HG02852 (cell line): ENCODE measurements at regions not wholly inside any gene's neighbourhood (a gene's known extent, or its start where the extent isn't known, plus 50 kb on each side); places are given as distances from the start of the nearest gene placed in this dataset.

Experiments
- ATAC-seq: cut with Tn5 transposase; IDR thresholded peaks from one replicate; pipeline ENCODE4 v1.9.1; 2021; ENCODE audit warnings: mild to moderate bottlenecking, moderate library complexity; ENCODE audit not compliant: unreplicated experiment

DNA sequence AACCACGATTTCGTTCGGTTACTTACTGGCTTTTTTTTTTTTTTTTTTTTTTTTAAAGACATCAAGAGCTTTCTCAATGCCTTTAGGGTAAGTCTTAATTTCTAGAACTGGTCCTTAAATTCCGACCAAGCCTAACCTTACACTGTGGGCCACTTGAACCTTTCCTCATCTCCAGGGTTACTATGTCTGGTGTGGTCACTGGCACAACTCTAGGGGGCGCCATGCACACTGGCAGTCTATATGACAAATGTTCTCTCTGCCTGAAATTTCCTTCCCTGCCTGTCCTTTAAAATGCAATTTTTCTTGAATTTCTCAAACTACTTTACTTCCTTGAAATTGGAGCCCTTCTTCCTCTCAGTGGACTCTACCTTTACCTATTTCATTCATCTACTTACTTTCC is 227.4 kb downstream of the KLF5 start:
- ATAC-seq: no peak

DNA sequence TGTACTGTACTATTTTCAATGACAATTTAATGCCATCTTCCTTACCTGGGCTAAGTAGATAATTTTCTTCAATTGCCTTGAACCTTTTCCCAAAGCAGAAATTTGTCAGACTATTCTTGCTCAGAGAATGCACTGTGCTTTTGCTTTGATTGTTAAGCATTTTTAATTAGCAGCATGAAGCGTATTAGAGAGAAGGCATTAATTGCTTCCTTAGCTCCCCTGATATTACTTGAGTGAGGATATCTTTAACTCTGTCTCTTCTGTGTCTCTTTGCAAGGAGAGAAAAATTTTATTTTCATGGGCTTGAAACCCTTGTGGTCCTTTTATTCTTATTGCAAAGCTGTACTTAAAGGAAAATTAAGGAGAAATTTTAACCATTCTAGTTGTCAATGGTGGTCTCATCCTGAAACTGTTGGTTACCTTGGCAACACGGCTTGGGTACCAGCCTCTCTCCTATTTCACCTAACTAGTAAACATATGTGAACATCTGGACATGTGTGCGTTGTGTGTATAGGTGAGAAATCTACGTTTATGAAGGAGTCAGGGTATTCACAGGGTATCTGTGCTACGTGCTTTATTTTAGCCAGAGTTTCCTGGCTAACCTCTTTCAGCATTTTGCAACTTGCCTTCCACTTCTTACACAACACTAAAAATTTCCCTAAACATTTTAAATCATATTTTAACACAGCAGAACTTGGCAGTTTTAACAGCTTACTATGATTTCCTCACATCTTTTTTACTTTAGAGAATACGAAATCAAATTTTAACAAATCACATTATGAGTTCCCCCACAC is 225.5 kb downstream of the KLF5 start:
- ATAC-seq: no peak

DNA sequence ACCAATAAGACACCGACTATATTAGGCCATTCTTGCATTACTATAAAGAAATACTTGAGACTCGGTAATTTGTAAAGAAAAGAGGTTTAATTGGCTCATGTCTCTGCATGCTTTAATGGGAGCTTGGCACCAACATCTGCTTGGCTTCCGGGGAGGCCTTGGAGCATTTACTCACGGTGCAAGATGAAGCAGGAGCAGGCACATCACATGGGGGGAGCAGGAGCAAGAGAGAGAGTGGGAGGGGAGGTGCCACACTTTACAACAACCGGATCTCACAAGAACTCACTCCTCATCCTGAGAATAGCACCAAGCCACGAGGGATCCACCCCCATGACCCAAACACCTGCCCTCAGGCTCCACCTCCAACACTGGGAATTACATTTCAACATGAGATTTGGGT is 224.8 kb downstream of the KLF5 start:
- no peak for ATAC-seq

- no peak for ATAC-seq
Observed at GRCh38 chr13:73281746-73282145, 222.9 kb downstream of the KLF5 start.

GRCh38 chr13:73278186-73278585 is 219.4 kb downstream of the KLF5 start:
- peak; percentile 61 for ATAC-seq

DNA sequence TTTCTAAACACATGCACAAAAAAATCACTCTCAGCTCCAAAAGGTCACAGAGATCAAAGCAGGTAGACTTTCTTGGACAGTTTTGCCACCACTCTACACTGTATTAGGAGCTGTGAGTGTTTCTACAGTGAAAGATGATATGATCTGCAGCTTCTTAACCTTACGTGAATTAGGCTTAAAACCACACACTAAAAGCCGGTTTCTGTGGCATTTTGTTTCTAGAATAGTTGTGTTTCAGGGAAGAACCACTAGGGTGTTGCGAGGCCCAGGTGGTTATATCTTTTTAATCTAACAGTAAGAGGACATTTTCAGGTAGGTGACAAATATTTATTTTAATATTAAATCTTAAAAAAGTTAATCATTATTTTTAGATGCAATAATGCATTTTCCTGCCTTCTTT is 216.4 kb downstream of the KLF5 start:
- no peak for ATAC-seq

DNA sequence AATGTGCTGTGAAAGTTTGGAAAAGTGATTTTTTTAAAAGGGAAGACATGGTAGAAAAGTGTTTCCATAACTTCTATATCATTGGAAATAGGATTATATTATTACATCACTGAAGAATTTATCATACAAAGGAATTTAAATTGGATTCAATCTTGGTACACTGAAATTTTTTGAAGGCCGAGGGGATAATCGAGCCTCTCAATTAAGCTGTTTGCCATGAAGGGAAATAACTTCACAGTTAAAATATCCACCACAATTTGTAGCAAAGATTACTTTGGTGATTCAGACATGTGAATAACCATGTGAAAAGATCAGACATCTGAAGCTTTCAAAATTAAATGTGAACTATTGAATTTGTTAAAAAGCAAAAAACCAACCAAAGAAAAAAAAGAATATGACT is 215.3 kb downstream of the KLF5 start:
- ATAC-seq: no peak

DNA sequence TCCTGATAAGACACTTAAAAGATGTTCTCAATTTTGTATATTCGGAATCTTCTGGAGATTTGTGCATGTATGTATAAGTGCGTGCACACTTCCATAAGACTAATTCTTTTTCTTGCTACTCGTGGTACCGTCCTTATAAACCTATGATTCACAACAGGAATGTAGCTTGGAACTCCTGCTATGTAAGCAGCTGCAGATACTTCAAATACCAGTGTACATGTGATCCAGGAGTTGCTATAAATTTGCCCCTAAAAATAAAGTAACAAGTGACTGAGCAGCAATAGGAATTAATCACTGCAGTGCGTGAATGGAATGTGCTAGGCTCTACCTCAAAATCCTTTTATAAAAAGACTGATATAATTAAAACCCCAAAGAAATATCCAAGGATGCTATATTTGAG is 214.9 kb downstream of the KLF5 start:
- no peak for ATAC-seq

DNA sequence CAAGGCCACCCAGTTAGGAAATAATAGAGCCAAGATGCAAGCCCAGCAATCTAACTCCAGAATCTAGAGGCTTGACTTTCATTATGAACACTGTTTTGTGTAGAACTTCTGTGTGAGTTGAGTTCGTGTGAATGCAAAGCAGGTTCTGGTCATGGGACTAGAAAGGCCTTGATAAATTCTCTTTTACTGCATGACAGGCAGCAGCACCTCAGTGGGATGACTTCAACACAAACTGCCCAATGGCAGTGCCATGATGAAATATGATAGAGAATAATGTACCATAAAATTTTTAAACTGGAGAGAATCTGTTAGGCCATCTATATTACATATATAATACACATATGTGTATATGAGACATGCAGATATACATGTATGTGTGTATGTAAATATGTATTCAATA is 214.5 kb downstream of the KLF5 start:
- no peak for ATAC-seq

- ATAC-seq: no peak
Observed at GRCh38 chr13:73272831-73273230, 214.0 kb downstream of the KLF5 start.

GRCh38 chr13:73268306-73268705 is 209.5 kb downstream of the KLF5 start:
- no peak for ATAC-seq

DNA sequence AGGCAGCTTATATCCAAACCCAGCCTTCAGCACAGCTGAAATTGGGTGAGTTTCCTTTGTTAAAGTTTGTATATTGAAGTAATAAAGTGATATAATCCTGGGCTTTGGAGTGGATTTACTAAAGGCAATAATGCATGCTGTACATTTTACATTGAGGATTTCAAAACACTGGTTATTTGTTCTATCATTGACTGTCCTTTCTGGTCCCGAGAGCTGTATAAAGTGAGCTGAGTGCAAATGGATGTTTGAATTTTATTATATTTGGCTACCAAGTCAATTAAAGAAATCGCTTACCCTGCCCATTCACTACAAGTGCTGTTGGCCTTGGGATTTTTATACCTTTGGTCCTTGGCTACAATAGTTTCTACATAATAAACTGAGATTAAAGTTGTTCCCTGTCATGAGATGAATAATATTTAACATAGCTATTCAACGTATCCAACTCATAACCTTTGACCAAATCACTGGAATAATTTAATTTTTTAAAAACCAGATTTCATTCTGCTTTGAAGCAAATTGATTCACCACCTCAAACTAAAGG is 207.9 kb downstream of the KLF5 start:
- ATAC-seq: no peak

- no peak for ATAC-seq
Observed at GRCh38 chr13:73262862-73263627, 204.2 kb downstream of the KLF5 start.

DNA sequence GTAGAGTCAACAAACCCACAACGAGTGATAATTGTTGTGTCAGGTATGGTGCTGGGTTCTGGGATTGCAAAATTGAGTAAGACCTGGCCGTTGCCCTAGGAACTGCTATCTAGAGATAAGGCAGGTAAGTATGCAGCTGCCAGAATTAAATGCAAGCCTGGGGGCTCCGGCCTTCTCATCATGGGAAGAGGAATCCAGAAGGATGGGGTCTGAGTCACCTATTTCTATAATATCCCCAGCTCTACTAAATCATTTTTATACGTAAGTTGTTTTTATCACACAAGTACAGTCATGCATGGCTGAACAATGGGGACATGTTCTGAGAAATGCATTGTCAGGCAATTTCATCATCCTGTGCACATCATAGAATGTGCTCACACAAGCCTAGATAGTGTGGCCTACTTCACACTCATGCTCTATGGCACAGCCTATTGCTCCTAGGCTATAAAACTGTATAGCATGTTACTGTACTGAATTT is 203.0 kb downstream of the KLF5 start:
- no peak for ATAC-seq

DNA sequence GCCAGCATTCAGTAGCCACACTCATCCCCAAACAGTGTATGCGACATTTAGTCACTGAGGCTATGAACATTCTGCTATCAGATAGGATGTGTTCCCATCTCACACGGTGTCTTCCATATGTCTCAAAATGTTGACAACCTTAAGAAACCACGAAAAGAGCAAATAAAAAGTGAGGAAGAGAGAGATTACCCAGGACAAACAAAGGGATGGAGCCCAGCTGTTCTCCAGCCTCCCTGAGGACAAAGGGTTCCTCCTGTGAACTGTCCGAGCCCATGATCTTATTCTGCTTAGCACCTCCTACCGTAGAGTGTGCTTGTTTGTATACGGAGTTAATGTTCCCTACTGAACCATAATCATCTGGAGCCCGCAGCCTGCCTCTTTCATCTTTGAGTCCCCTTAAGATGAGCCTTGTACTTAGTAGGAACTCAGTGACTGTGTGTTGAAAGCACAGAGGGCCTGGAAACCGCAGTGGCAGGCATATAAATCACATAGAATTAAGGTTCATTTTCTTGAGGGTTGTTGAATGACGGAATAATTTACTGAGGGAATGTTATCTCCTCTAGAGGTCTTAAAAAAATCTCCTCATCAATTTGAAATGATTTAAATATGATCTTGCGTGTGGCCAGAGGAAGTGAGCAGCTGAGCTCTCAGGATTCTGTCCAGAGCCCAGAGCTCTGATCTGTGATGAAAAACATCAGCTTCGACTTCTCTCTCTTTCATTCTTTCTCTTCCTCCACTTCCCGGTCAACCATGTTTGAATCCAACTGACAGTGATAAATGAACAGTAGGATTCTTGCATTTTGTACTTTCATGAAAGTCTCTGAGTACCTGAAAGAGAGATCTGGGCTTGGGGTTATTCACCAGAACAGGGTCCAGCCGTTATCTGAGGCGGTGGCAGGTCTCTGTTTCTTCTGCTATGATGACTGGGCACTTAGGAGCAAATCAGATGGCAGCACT is 200.5 kb downstream of the KLF5 start:
- no peak for ATAC-seq

DNA sequence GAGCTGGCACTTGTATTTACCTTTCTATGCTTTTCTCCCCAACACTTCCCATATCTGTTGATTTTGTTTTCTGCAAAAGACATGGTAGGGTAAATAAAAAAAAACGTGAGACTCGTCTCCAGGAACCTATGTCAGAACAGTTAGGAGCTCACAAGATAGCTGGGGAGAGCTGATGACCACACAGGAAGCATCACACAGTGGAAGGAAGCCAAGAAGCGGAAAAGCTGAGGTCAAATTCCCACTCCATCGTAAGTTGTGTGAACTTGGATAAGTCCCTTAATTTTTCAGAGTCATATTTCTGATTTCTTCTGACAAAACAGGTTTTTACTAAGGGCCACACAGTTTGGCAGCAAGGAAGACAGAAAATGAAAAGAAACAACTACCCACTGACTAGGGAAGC is 199.6 kb downstream of the KLF5 start:
- ATAC-seq: no peak

GRCh38 chr13:73254827-73255226 is 196.0 kb downstream of the KLF5 start:
- ATAC-seq: no peak

- ATAC-seq: no peak
Observed at GRCh38 chr13:73251626-73252265, 192.9 kb downstream of the KLF5 start.

GRCh38 chr13:73250061-73250460 is 191.3 kb downstream of the KLF5 start:
- ATAC-seq: no peak
